ENCODE measurements at regions not wholly inside any gene's neighbourhood (a gene's known extent, or its start where the extent isn't known, plus 50 kb on each side); places are given as distances from the start of the nearest gene placed in this dataset.

- TF ChIP-seq EZH2 (IDR thresholded peaks at IDR 0.05; ENCODE audit: insufficient read depth, low read length), result no peak
- TF ChIP-seq CTCF (IDR thresholded peaks at IDR 0.05; ENCODE audit: insufficient read depth, low read depth, low read length), result no peak
These were observed 254.6 kb upstream of the KCNIP4 start for GRCh38 chr4:22202975-22203710.

Measured in astrocyte (in vitro differentiated cells and primary cell).